Stimulated activated CD8-positive, alpha-beta memory T cell treated with anti-CD3 and anti-CD28 coated beads, Interleukin-15, amount 100 ng/mL, for 48 hours (primary cell): ENCODE measurements at regions not wholly inside any gene's neighbourhood (a gene's known extent, or its start where the extent isn't known, plus 50 kb on each side); places are given as distances from the start of the nearest gene placed in this dataset.

ENCODE experiments used
- DNase-seq, 2 donors: peaks; one replicate each; pipeline ENCODE4 v3.0.0-alpha.2; 2020; ENCODE audit warnings: low read depth in 2 of 2

GRCh38 chr5:96283589-96283988 is 149.5 kb downstream of the PCSK1 start:
- DNase-seq = no peak

- no peak for DNase-seq
These were observed 151.0 kb downstream of the PCSK1 start for GRCh38 chr5:96282020-96282419.

- DNase-seq = no peak
These were observed 152.1 kb downstream of the PCSK1 start for GRCh38 chr5:96280946-96281393.

- no peak for DNase-seq
These were observed 153.1 kb downstream of the PCSK1 start for GRCh38 chr5:96279801-96280542.

- no peak for DNase-seq
These were observed 154.1 kb downstream of the PCSK1 start for GRCh38 chr5:96278981-96279380.

- DNase-seq = no peak
These were observed 158.0 kb downstream of the PCSK1 start for GRCh38 chr5:96275051-96275450.

- DNase-seq = no peak
These were observed 167.6 kb downstream of the PCSK1 start for GRCh38 chr5:96265487-96265886.

GRCh38 chr5:96264047-96264446 is 169.0 kb downstream of the PCSK1 start:
- no peak for DNase-seq

- DNase-seq = no peak
These were observed 170.9 kb downstream of the PCSK1 start for GRCh38 chr5:96262105-96262504.

GRCh38 chr5:96260009-96260408 is 173.0 kb downstream of the PCSK1 start:
- no peak for DNase-seq

GRCh38 chr5:96259151-96259772 is 173.8 kb downstream of the PCSK1 start:
- DNase-seq = no peak

GRCh38 chr5:96258692-96259091 is 174.4 kb downstream of the PCSK1 start:
- no peak for DNase-seq

- DNase-seq = no peak
These were observed 175.1 kb downstream of the PCSK1 start for GRCh38 chr5:96257904-96258303.

GRCh38 chr5:96256795-96257470 is 176.1 kb downstream of the PCSK1 start:
- no peak for DNase-seq

GRCh38 chr5:96254980-96255691 is 177.9 kb downstream of the PCSK1 start:
- DNase-seq = no peak

- no peak for DNase-seq
These were observed 179.9 kb downstream of the PCSK1 start for GRCh38 chr5:96253140-96253539.

GRCh38 chr5:96252596-96252995 is 180.5 kb downstream of the PCSK1 start:
- no peak for DNase-seq

GRCh38 chr5:96250782-96251181 is 182.3 kb downstream of the PCSK1 start:
- DNase-seq = no peak

- no peak for DNase-seq
These were observed 184.9 kb downstream of the PCSK1 start for GRCh38 chr5:96248131-96248530.

- no peak for DNase-seq
These were observed 185.3 kb downstream of the PCSK1 start for GRCh38 chr5:96247708-96248107.

GRCh38 chr5:96247097-96247701 is 185.8 kb downstream of the PCSK1 start:
- DNase-seq = no peak
